Lower leg skin (tissue), 4 donors: ENCODE measurements at regions not wholly inside any gene's neighbourhood (a gene's known extent, or its start where the extent isn't known, plus 50 kb on each side); places are given as distances from the start of the nearest gene placed in this dataset.
"Not testable (repeated sequence)": the region's sequence is repeated elsewhere in the genome, so short reads cannot be mapped to it uniquely, and the experiment has no call there.

Source experiments
- DNase-seq, 2 donors: peaks; one replicate each; pipeline ENCODE4 v3.0.0-alpha.2; 2019; ENCODE audit warnings: low spot score in 2 of 2
- H3K4me3 ChIP-seq: fragments of 200-600 bp; sonication (generic); 2 replicates; pipeline ENCODE4 v1.5.1; 2017; ENCODE audit warnings: mild to moderate bottlenecking, low read depth; ENCODE audit not compliant: poor library complexity, severe bottlenecking
- POLR2A ChIP-seq, 2 donors: fragments of 450-650 bp; IDR thresholded peaks; one replicate each; pipeline ENCODE4 v1.6.1; 2016 to 2017; ENCODE audit warnings: antibody characterized with exemption in 2 of 2, mild to moderate bottlenecking in 1 of 2, moderate library complexity in 1 of 2
- WGBS, 2 donors: methylation state at CpG; one replicate each; pipeline ENCODE4 v1.1.5; 2018; 5-methylcytosine and 5-hydroxymethylcytosine counted together
- intact Hi-C: fragments of 100-400 bp; cut with DNase I; formaldehyde crosslinking; loops from one replicate; pipeline ENCODE4 v1.15.0; 2023; ENCODE audit warnings: low total_unique reads
- TF ChIP-seq, protein P1 (sequence below), 3 donors: fragments of 450-650 bp; IDR thresholded peaks; one replicate each; pipeline ENCODE4 v1.5.1; 2016; ENCODE audit warnings: antibody characterized with exemption in 3 of 3, mild to moderate bottlenecking in 3 of 3, moderate library complexity in 2 of 3

DNA sequence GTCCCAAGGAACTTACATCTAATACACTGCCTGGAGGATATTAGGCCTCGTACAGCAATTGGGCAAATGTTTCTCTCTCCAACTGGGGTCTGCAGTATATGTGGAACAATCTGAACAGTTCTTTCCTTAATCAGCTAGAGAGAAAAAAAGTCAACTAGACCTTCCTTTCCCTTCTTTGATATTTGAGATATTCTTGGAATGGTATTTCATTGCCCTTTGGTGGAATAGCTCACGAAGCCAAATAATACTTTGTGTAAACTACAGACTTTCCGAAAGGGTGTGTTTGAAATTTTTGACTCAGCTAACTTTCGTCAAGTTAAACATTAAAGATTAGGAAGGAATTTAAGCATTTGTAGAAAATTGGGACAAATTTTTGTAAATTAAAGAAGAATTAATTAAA, 425.6 kb downstream of the RWDD3 start:
- H3K4me3 ChIP-seq, result no peak overlapping the region
- intact Hi-C loops, result no loop called here
- no peak for TF ChIP-seq POLR2A (IDR thresholded peaks at IDR 0.05)
- TF ChIP-seq, protein P1, sequence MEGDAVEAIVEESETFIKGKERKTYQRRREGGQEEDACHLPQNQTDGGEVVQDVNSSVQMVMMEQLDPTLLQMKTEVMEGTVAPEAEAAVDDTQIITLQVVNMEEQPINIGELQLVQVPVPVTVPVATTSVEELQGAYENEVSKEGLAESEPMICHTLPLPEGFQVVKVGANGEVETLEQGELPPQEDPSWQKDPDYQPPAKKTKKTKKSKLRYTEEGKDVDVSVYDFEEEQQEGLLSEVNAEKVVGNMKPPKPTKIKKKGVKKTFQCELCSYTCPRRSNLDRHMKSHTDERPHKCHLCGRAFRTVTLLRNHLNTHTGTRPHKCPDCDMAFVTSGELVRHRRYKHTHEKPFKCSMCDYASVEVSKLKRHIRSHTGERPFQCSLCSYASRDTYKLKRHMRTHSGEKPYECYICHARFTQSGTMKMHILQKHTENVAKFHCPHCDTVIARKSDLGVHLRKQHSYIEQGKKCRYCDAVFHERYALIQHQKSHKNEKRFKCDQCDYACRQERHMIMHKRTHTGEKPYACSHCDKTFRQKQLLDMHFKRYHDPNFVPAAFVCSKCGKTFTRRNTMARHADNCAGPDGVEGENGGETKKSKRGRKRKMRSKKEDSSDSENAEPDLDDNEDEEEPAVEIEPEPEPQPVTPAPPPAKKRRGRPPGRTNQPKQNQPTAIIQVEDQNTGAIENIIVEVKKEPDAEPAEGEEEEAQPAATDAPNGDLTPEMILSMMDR (IDR thresholded peaks at IDR 0.05), result no peak
- WGBS, 2 donors, result 65 to 70% methylated on average over 4 of the region's 4 CpGs
- DNase-seq, result no peak

DNA sequence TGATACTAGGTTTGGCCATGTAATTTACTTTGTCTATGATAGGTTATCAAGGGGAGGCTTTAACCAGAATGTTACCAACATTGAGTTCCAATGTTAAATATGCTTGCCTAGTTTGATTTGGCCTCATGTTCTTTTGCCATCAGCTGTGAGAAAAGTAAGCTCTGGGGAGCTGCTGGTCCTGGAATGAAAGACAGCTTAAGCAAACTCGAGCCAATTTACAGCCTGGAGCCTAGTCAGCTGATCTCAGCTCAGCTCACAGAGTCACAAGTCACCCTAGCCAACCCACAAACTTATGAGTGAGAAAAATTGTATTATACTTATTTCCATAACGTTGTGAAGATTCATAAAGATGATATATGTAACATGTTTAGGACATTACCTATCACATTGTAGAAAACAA, 426.7 kb downstream of the RWDD3 start:
- no peak for TF ChIP-seq POLR2A (IDR thresholded peaks at IDR 0.05)
- TF ChIP-seq, protein P1 (IDR thresholded peaks at IDR 0.05), result no peak
- intact Hi-C loops, result no loop called here
- 39 to 60% methylated on average over 2 of the region's 2 CpGs for WGBS, 2 donors
- no peak for DNase-seq
- no peak overlapping the region for H3K4me3 ChIP-seq

DNA sequence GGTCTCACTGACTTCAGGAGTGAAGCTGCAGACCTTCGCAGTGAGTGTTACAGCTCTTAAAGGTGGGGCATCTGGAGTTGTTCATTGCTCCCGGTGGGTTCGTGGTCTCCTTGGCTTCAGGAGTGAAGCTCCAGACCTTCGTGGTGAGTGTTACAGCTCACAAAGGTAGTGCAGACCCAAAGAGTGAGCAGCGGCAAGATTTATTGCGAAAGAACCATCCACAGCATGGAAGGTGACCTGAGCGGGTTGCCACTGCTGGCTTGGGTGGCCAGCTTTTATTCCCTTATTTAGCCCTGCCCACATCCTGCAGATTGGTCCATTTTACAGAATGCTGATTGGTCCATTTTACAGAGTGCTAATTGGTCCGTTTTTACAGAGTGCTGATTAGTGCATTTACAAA, 429.5 kb downstream of the RWDD3 start:
- H3K4me3 ChIP-seq, DNase-seq, intact Hi-C loops: not testable (repeated sequence)
- WGBS, 2 donors, result 89 to 90% methylated on average over 8 of the region's 8 CpGs

DNA sequence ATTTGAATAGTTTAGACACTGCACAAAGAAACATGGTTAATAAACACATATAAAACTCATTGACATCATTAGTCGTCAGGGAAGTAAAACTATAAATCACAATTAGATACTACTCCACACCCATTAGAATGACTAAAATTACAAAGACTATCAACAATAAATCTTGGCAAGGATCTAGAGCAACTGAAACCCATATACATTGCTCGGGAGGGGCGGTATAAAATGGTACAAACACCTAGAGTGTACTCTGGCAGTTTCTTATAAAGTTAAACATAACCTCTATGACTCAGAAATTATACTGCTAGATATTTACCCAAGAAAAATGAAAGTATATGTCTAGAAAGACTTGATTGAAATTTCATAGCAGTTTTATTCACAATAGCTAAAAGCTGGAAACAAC, 434.2 kb downstream of the RWDD3 start:
- no peak for DNase-seq
- 37 to 43% methylated on average over 3 of the region's 3 CpGs for WGBS, 2 donors
- TF ChIP-seq, protein P1 (IDR thresholded peaks at IDR 0.05), result no peak
- no peak for TF ChIP-seq POLR2A (IDR thresholded peaks at IDR 0.05)
- intact Hi-C loops, result no loop called here
- H3K4me3 ChIP-seq, result no peak overlapping the region

DNA sequence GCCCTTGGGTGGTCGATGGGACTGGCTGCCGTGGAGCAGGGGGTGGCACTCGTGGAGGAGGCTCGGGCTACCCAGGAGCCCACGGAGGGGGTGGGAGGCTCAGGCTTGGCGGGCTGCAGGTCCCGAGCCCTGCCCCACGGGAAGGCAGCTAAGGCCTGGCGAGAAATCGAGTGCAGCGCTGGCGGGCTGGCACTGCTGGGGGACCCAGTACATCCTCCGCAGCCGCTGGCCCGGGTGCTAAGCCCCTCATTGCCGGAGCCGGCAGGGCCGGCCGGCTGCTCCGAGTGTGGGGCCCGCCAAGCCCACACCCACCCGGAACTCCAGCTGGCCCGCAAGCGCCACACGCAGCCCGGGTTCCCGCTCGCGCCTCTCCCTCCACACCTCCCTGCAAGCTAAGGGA, 435.6 kb downstream of the RWDD3 start:
- H3K4me3 ChIP-seq, intact Hi-C loops, DNase-seq: not testable (repeated sequence)
- WGBS, 2 donors, result 96 to 100% methylated on average over 3 to 19 of the region's 29 CpGs

DNA sequence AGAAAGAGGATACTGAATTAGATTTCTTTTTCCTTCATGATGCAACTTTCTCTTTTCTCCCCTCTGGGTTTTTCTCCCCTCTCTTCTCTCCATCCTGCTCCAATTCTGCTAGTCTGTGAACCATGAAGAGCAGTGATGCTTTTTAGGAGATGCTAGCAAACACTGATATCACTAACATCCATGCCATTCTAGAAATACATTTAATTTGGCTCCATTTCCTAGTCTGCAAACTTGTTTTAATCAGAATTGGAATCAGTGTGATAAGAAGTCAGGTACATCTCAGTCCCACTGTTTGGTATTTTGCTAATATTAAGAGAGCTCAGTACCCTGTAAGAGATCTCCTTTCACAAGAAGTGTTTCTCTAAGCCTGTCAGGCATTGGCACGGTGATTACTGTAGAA, 437.1 kb downstream of the RWDD3 start:
- intact Hi-C loops, result no loop called here
- H3K4me3 ChIP-seq, result no peak overlapping the region

DNA sequence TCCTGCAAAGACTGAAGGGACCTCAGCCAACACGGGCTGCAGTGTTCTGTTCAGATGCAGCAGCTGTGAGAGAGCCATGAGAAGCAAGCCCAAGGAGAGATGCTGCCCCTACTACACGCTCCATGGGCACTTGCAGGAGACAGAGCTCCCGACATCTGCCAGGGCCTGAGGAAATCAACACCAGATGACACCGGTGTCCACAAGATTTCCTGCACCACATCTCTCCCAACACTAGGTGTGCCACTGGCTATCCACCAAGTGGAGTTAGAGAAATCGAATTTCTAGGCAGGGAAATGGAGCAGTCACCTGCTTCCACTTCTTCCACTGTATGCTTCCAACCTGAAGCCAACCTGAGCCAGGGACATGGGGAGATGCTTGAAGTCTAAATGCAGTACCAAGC, 445.3 kb downstream of the RWDD3 start:
- TF ChIP-seq, protein P1 (IDR thresholded peaks at IDR 0.05), result no peak
- no peak for TF ChIP-seq POLR2A (IDR thresholded peaks at IDR 0.05)
- no peak for DNase-seq
- 77 to 79% methylated on average over 5 of the region's 5 CpGs for WGBS, 2 donors
- H3K4me3 ChIP-seq, result no peak overlapping the region
- intact Hi-C loops, result no loop called here

More for the DNA sequence above, 437.1 kb downstream of the RWDD3 start:
- no peak for TF ChIP-seq POLR2A (IDR thresholded peaks at IDR 0.05)
- TF ChIP-seq, protein P1 (IDR thresholded peaks at IDR 0.05), result no peak
- DNase-seq, result no peak
- WGBS, 2 donors, result 87 to 89% methylated on average over 1 of the region's 1 CpG
